ENCODE measurements at regions not wholly inside any gene's neighbourhood (a gene's known extent, or its start where the extent isn't known, plus 50 kb on each side); places are given as distances from the start of the nearest gene placed in this dataset.

GRCh38 chr11:11152877-11153276 is 200.2 kb downstream of the CSNK2A3 start:
- H3K9ac ChIP-seq (ENCODE audit: insufficient read depth in 1 of 2, low read length in 2 of 2), result no peak overlapping the region
- TF ChIP-seq CTCF (IDR thresholded peaks at IDR 0.05; ENCODE audit: control extremely low read depth, extremely low read depth), result no peak
- no peaks in the 10 kb centered on the region for H3K36me3 ChIP-seq (ENCODE audit: control insufficient read depth in 4 of 4, insufficient read depth in 4 of 4, low read length in 4 of 4)
- H3K27ac ChIP-seq (ENCODE audit: low read depth in 1 of 2, low read length in 1 of 2), result no peak overlapping the region
- H3K4me1 ChIP-seq (ENCODE audit: control insufficient read depth in 5 of 5, insufficient read depth in 5 of 5, low read length in 5 of 5), result peaks cover 0 to 8% (median 0%) of the 10 kb centered on the region in 5 donors
- H3K4me3 ChIP-seq, result no peak overlapping the region
- WGBS, 2 donors, result 95% methylated on average over 4 of the region's 4 CpGs
- ATAC-seq (ENCODE audit: insufficient read depth, low FRiP score) (no peak), DNase-seq (no peak)
- no peaks in the 10 kb centered on the region for H3K27me3 ChIP-seq (ENCODE audit: control insufficient read depth in 3 of 3, insufficient read depth in 3 of 3, low read length in 2 of 3)
- peaks cover 0 to 2% (median 0%) of the 10 kb centered on the region in 4 donors for H3K9me3 ChIP-seq (ENCODE audit: control insufficient read depth in 4 of 4, insufficient read depth in 3 of 4, low read length in 3 of 4)

- WGBS, 2 donors, result 63 to 72% methylated on average over 8 of the region's 8 CpGs
- no peak for ATAC-seq (ENCODE audit: insufficient read depth, low FRiP score)
These were observed 203.2 kb downstream of the CSNK2A3 start for GRCh38 chr11:11149671-11150459.

GRCh38 chr11:11148596-11148995 is 204.5 kb downstream of the CSNK2A3 start:
- 65 to 69% methylated on average over 4 of the region's 4 CpGs for WGBS, 2 donors
- no peak overlapping the region for H3K4me3 ChIP-seq
- ATAC-seq (ENCODE audit: insufficient read depth, low FRiP score), result no peak
- peaks cover 0 to 2% (median 0%) of the 10 kb centered on the region in 4 donors for H3K9me3 ChIP-seq (ENCODE audit: control insufficient read depth in 4 of 4, insufficient read depth in 3 of 4, low read length in 3 of 4)
- H3K9ac ChIP-seq (ENCODE audit: insufficient read depth in 1 of 2, low read length in 2 of 2), result no peak overlapping the region
- H3K27me3 ChIP-seq (ENCODE audit: control insufficient read depth in 3 of 3, insufficient read depth in 3 of 3, low read length in 2 of 3), result no peaks in the 10 kb centered on the region
- H3K4me1 ChIP-seq (ENCODE audit: control insufficient read depth in 5 of 5, insufficient read depth in 5 of 5, low read length in 5 of 5), result peaks cover 0 to 10% (median 0%) of the 10 kb centered on the region in 5 donors
- H3K27ac ChIP-seq (ENCODE audit: low read depth in 1 of 2, low read length in 1 of 2), result peak overlapping the region; percentile 26 to 49
- no peak for TF ChIP-seq CTCF (IDR thresholded peaks at IDR 0.05; ENCODE audit: control extremely low read depth, extremely low read depth)
- H3K36me3 ChIP-seq (ENCODE audit: control insufficient read depth in 4 of 4, insufficient read depth in 4 of 4, low read length in 4 of 4), result no peaks in the 10 kb centered on the region
- DNase-seq, result no peak

More at GRCh38 chr11:11149671-11150459, 203.2 kb downstream of the CSNK2A3 start:
- Histone ChIP-seq H3K9me3 (ENCODE audit: control insufficient read depth in 4 of 4, insufficient read depth in 3 of 4, low read length in 3 of 4) (peaks cover 0 to 2% (median 0%) of the 10 kb centered on the region in 4 donors), H3K9ac (ENCODE audit: insufficient read depth in 1 of 2, low read length in 2 of 2) (no peak overlapping the region), H3K27ac (ENCODE audit: low read depth in 1 of 2, low read length in 1 of 2) (no peak overlapping the region), H3K36me3 (ENCODE audit: control insufficient read depth in 4 of 4, insufficient read depth in 4 of 4, low read length in 4 of 4) (no peaks in the 10 kb centered on the region), H3K27me3 (ENCODE audit: control insufficient read depth in 3 of 3, insufficient read depth in 3 of 3, low read length in 2 of 3) (no peaks in the 10 kb centered on the region), H3K4me1 (ENCODE audit: control insufficient read depth in 5 of 5, insufficient read depth in 5 of 5, low read length in 5 of 5) (peaks cover 0 to 10% (median 0%) of the 10 kb centered on the region in 5 donors), H3K4me3 (no peak overlapping the region)
- no peak for TF ChIP-seq CTCF (IDR thresholded peaks at IDR 0.05; ENCODE audit: control extremely low read depth, extremely low read depth)
- no peak for DNase-seq

Measured in lung (tissue), 11 donors.